ELR (cell line): ENCODE measurements at regions not wholly inside any gene's neighbourhood (a gene's known extent, or its start where the extent isn't known, plus 50 kb on each side); places are given as distances from the start of the nearest gene placed in this dataset.
"Not testable (repeated sequence)": the region's sequence is repeated elsewhere in the genome, so short reads cannot be mapped to it uniquely, and the experiment has no call there.

ENCODE experiments used
- DNase-seq: peaks from one replicate; pipeline ENCODE4 v3.0.0-alpha.2; 2015; ENCODE audit warnings: low read depth

DNA sequence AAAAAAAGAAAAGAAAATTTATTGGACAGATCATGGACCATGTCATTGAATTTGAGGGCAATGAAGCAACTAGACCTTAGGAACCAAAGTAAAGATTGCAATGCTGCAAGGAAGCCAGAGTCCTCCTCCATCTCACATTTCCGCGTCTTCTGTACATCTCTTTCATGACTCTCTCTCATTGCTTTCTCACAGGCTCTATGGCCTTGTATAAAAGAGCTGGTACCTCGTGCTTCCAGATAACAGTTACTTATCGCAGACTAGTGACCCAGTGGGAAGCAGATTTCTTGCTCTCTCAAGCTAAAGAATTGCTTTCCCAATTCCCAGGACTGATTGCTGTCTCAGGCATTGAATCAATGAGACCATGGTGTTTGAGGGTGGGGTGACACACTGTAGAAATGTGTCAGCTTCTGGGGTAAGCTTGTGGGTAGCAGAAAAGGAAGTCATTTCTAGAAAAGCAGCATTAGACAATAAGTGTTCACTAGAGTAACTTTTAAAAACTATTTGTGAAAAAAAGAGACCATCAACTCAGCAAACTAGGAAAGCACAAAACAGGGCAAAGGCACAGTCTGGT is 635.3 kb downstream of the UTRN start:
- DNase-seq = peak; percentile 40

DNA sequence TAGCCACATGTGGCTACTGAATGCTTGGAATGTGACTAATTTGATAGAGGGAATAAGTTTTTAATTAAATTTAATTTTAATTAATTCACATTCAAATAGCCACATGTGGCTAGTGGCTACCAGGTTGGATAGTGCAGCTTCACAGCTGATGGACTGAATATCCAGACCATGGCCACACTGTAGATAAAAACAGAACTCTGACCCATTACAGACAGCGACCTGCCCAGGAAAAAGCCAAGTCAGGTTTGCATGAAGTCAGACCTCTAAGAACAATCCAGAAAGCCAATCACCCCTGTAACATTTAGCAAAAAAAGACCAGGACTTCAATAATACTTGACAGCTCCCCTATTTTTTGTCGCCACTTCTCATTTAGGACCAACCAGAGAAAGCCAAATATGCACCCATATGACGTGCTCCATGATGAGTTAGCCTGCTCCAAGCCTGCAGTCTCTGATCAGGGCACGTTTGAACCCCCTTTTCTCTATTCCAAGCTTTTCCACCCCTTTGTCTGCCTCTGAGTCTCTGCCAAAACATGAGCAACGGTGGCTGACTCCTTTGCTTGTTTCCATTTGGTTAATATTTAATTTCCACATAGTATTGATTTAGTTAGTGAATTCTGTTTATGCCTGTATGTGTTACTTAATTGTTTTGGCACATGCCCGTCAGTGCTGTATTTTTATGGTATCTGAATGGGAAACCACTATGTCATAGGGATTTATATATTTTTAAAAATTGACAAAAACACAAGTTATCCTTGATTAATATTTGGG is 636.3 kb downstream of the UTRN start:
- DNase-seq = no peak

DNA sequence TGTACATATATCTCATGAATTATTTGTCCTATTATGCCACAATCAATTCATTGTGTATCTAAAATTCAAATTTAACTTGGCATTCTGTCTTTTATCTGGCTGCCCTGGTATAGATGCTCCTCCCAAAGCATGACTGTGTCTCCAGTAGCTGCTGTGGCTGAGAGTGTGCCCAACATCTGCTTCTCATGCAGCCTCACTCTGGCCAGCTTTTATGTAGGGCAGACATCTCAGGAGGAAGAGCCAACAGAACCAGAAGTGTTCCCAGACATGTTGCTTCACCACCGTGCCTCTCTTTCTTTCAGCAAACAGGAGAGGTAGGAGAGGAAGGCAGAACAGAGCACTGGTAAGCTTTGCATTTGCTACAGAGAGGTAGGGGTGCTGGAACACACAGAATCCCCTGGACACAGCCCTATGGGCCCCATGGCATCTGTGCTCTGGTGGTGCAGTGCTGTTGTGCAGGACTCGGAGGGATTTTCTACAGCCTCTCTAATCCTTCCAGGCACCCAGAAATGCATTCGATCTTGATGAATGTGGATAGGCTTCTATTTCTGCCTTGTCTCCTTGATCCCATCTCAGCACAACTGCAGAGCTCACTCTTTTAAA is 637.1 kb downstream of the UTRN start:
- DNase-seq = peak; percentile 23

- not testable (repeated sequence) for DNase-seq
Observed at GRCh38 chr6:144922771-144923490, 637.8 kb downstream of the UTRN start.

- DNase-seq = not testable (repeated sequence)
Observed at GRCh38 chr6:144923491-144923787, 638.3 kb downstream of the UTRN start.

- no peak for DNase-seq
Observed at GRCh38 chr6:144928847-144929246, 643.7 kb downstream of the UTRN start.

GRCh38 chr6:144929262-144929661 is 644.1 kb downstream of the UTRN start:
- no peak for DNase-seq

GRCh38 chr6:144931172-144932035 is 646.3 kb downstream of the UTRN start:
- DNase-seq = peak; percentile 66

DNA sequence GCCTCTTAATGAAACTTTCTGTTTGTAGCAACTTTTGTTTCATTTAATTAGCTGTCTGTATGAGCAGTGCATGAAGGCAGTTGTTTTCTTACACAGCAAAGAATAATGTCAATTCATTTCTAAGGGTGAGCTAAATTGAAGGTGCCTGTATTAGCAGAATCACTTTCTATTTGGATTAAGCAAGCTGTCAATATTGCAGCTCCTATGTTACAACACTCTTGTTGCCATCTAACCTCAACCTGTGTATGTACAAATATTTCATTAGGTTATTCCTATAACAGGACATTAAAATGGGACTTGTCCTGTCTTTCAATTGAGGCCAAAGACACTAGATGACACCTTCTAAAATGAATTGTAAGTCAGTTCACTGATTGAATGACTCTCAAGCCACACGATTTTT is 647.5 kb downstream of the UTRN start:
- DNase-seq = no peak

- DNase-seq = no peak
Observed at GRCh38 chr6:144935181-144935580, 650.0 kb downstream of the UTRN start.

- DNase-seq = no peak
Observed at GRCh38 chr6:144935661-144936060, 650.5 kb downstream of the UTRN start.

GRCh38 chr6:144936764-144937163 is 651.6 kb downstream of the UTRN start:
- DNase-seq = no peak

GRCh38 chr6:144939921-144940320 is 654.8 kb downstream of the UTRN start:
- DNase-seq = no peak

DNA sequence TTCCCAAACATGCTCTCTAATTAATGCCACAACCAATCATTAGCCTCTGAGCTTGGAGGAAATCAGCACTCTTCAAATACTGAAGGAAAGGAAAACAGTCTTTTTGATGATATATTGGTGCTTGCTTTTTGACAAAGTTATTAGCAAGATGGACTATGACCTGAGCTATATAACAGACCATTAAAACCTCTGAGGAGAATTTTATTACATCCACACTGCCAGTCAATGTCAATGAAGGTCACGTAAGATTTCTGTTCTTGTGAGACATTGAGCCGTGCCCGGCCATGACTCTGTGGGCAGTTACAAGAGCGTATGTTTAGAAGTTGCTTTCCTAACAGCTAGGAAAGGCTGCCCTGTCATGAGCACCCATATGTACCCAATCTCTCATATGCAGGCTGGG is 659.0 kb downstream of the UTRN start:
- no peak for DNase-seq

DNA sequence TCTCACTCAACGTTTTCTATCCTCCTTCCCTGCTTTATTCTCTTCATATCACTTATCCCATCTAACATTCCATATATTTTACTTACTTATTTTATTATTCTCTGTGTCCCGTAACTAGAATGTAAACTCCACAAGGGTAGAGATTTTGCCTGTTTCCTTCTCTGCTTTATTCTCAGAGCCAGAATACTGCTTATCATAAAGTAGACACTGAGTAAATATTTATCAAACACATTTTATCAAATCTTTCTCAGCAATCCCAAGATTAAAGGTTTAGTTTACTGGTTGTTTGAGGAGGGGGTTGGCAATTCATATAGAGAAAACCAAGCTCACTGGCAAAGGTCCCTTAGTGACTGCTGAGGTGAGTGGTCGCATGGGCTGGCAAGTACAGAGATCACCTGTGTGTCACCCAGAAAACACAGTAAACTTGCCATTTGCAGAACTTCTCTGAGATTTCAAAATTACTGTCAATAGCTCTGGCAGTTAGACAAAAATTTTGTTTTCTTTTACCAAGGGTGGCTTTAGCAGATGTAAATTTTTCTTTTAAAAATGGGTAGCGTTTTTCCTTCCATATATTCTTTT is 662.4 kb downstream of the UTRN start:
- DNase-seq = no peak

DNA sequence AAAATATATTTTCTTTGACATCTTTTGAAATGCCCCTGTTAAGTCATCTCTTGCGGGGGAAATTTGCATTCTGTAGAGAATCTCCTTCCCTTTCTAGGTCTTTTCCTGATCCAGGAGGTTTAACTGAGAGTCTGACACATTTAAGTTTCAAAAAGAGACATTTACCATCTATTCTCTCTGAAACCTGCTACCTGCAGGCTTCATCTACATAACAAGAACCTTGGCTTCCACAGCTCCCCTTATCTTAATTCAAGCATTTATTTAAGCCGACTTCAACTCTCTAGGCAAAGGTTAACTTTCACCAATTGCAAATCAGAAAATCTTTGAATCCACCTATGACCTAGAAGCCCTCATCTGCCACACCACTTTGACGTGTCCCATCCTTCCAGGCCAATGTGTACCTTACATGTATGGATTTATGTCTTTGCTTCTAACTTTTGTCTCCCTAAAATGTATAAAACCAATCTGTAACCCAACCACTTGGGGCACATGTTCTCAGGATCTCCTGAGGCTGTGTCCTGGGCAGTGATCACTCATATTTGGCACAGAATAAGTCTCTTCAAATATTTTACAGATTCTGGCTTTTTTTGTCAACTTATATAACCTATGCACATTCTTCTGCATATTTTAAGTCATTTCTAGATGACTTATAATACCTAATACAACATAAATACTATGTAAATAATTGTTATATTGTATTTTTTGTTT is 666.7 kb downstream of the UTRN start:
- no peak for DNase-seq

DNA sequence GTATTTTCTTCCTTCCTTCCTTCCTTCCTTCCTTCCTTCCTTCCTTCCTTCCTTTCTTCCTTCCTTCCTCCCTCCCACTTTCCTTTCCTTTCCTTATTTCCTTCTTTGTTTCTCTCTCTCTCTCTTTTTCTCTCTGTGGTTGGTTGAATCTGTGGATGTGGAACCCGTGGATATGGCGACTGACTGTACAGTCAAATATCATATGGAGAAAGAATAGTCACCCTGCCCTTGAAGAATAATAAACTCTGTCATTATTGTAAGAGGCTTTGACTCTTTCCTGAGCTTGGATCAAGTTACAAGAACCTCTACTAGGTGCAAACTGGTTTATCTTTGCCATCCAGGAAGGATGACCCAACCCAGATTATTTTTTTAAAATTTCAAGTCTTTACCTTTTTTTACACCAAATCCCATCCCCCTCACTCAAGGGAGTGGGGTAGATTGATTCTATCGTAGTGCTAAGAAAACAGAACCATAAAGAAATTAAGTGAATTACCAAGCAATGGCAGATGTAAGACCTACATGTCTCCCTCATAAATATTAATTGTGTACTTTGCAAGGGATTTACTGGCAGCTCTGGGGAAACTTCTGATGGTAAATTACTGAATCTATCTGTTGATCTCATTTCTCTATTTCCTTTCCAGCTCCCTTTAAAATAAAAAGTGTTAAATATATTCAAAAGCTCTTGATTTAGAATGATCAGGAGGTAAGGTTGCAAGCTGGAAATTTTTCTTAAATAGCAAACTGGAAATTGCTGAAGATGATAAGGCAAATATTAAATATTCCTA is 667.5 kb downstream of the UTRN start:
- DNase-seq = no peak

- peak; percentile 89 for DNase-seq
Observed at GRCh38 chr6:144953552-144954240, 668.6 kb downstream of the UTRN start.

DNA sequence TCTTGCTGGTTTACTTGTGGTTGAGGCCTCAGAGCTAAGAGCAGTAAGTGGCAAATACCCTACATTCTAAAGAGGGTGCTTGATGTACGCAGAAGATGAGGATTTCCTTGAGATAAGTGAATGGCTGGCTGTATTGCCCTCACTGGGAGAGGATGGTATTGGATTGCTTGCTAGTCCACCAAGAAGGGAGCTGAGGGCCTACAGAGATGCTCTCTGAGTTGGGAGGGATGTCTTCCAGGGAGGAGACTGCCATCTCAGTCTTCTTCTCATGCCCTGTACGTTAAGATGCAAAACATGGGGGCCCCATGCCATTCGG is 669.1 kb downstream of the UTRN start:
- DNase-seq = no peak

DNA sequence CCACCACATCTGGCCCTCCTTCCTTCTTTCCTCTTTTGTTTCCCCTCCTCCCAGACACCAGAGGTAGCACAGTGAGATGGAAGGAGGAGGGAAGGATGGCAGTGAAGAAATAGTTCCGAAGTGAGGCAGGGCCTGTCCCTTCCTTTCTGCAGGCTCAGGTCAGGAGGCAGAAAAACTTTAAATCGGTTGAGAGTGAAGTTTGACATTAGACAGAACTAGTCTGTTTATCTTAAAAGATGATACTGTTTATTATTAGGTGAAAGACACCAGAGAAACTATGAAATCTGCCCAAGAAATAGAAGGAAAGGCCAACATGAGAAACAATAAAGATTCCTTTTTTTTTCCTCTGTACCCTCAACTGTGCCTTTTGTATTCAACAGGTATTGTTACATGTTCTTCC is 670.3 kb downstream of the UTRN start:
- DNase-seq = no peak
